WI38 (cell line): ENCODE measurements at regions not wholly inside any gene's neighbourhood (a gene's known extent, or its start where the extent isn't known, plus 50 kb on each side); places are given as distances from the start of the nearest gene placed in this dataset.

Source experiments
- H3K4me3 ChIP-seq: 2 replicates; pipeline ENCODE4 v1.5.1; 2011; ENCODE audit warnings: low read depth, mild to moderate bottlenecking, control low read depth, low read length
- TF ChIP-seq, protein P1 (sequence below): IDR thresholded peaks from 2 replicates; pipeline ENCODE4 v1.5.1; 2012; ENCODE audit warnings: low read depth, mild to moderate bottlenecking, control low read depth, low read length

DNA sequence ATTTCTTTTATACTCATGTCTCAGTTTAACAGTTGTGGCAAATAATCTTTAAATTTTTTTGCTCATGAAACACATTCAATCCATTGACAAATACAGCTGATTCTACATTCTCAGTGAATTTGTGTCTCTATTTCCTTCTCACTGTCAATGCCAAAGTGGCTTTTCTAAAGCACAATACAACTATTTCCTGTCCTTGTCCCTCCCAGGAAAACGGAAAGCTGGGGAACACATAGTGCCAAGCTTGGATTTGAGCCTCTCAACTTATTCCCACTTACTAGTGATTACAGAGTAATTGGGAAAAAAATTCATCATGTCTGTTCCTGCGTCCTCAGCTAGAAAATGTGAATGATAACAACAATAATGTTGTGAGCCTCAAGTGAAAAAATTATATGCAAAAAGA lies 899.7 kb upstream of the CDH2 start:
- TF ChIP-seq, protein P1, sequence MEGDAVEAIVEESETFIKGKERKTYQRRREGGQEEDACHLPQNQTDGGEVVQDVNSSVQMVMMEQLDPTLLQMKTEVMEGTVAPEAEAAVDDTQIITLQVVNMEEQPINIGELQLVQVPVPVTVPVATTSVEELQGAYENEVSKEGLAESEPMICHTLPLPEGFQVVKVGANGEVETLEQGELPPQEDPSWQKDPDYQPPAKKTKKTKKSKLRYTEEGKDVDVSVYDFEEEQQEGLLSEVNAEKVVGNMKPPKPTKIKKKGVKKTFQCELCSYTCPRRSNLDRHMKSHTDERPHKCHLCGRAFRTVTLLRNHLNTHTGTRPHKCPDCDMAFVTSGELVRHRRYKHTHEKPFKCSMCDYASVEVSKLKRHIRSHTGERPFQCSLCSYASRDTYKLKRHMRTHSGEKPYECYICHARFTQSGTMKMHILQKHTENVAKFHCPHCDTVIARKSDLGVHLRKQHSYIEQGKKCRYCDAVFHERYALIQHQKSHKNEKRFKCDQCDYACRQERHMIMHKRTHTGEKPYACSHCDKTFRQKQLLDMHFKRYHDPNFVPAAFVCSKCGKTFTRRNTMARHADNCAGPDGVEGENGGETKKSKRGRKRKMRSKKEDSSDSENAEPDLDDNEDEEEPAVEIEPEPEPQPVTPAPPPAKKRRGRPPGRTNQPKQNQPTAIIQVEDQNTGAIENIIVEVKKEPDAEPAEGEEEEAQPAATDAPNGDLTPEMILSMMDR = no peak
- no peak overlapping the region for H3K4me3 ChIP-seq

DNA sequence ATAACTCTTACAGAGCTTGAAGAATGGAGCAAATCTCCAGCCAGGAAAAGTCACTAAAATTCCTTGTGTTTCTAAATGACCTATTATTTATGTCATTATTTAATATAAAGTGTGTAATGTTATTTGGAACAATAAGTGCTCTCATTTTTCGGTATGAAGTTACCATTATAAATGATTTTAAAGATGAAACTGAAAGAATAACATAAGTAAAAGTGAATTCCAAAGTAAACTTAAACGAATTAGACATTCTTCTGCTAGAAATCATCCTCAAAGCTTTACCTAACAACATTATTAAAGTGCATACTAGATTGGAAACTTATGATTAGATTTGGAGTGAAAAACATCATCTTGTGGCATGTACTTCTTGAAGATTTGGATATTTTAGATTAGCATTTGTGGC lies 897.2 kb upstream of the CDH2 start:
- TF ChIP-seq, protein P1 = no peak
- no peak overlapping the region for H3K4me3 ChIP-seq

DNA sequence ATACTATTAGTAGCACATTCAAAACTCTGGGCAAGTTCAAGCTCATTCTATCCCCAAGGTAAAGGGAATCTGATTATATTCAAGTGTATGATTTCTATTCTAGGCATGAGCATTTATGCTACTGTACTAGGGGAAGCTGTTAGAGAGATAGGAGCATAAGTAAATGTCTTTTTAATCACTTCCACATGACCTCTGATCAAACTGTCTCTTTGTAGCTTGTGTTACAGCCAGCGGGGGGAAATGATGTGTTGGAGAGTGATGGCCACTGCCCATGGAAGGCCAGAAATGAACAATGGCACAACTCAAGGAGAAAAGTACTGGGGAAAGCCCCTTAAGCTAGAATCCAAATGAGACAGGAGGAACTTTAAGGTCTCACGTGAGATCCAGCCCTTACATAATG lies 894.9 kb upstream of the CDH2 start:
- TF ChIP-seq, protein P1 = no peak
- no peak overlapping the region for H3K4me3 ChIP-seq

DNA sequence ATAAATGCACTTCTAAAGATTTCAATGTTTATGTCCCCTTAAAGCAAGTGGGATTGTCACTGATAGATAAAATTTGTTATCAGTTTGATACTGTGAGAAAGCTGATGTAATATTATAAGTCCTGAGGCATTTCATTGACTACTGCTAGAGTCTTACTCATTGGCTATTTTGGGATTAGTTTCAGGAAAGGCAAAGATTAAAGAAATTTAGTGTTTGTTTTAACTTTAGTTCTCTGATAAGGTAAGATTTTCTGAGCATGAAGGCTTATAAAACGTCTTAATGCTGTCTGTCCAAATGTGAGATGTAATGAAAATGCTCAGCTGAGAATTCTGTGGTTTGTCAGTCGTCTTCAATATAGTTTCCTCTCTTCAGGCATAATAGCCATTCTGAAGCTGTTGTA lies 886.4 kb upstream of the CDH2 start:
- no peak overlapping the region for H3K4me3 ChIP-seq
- TF ChIP-seq, protein P1 = no peak

DNA sequence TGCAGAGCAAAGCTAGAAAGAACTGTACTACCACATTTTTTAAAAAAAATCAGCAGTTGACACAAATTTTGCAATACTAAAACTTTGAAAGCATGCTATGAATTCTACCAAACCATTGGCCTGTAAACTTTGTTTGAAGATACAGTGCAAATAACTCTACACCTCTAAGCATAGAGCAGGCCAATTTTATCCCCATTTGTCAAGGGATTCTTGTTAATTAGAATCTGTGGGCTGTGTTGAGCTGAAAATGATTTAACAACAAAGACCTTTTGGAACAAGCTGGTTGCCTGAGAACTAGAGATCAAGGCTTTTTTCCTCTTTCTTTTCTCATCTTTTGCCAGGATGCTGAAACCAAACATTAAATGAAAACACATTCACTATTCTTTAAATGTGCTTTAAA lies 886.0 kb upstream of the CDH2 start:
- TF ChIP-seq, protein P1 = no peak
- no peak overlapping the region for H3K4me3 ChIP-seq

DNA sequence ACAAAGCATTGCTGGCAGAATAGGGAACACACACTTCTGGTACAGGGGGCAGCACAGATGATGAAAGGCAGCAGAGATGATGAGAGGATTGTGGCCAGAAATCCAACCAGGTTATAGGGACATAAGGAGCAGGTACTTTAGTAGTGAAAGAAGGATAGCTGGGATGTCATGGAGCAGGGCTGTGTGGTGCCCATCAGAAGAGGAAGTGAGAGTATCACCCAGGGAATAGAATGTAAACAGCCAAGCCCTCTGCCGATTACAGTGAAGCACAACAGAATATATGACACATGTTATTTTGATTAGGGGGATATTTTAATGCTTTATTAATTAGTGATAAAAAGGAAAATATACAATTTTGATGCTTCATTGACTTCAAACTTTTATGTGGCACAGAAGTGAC lies 883.4 kb upstream of the CDH2 start:
- no peak overlapping the region for H3K4me3 ChIP-seq
- TF ChIP-seq, protein P1 = no peak

DNA sequence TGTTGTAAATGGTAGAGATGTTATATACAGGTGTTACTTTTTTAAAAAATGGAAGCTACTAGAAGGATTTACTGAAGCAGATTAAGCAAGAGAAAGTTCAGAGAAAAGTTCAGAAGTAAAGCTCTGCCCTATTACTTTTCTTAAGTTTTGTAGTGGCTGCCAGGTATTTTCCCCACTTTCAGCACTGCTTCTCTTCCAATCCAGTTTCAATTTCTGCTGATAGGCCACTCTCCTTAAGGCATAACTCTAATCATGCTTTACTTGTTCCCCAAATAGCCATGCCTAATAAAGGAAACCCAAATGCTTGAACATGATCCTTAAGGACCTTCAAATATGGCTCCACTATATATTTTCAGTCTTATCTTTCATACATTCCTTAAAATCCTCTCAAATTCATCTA lies 880.8 kb upstream of the CDH2 start:
- no peak overlapping the region for H3K4me3 ChIP-seq
- TF ChIP-seq, protein P1 = no peak
